Glomerular visceral epithelial cell (primary cell): ENCODE measurements at regions not wholly inside any gene's neighbourhood (a gene's known extent, or its start where the extent isn't known, plus 50 kb on each side); places are given as distances from the start of the nearest gene placed in this dataset.
A peak's percentile ranks its signal among the peaks of the same experiment; 100 is the strongest.
"Not testable (repeated sequence)": the region's sequence is repeated elsewhere in the genome, so short reads cannot be mapped to it uniquely, and the experiment has no call there.

Source experiments
- DNase-seq: peaks from one replicate; pipeline ENCODE4 v3.0.0-alpha.2; 2016; ENCODE audit errors: extremely low spot score

- no peak for DNase-seq
These were observed 473.2 kb upstream of the CHRM3 start for GRCh38 chr1:238913210-238913609.

GRCh38 chr1:238912148-238912547 is 474.2 kb upstream of the CHRM3 start:
- DNase-seq, result no peak

- DNase-seq, result not testable (repeated sequence)
These were observed 483.6 kb upstream of the CHRM3 start for GRCh38 chr1:238902752-238903151.

- DNase-seq, result no peak
These were observed 486.0 kb upstream of the CHRM3 start for GRCh38 chr1:238900334-238900865.

- DNase-seq, result peak; percentile 35
These were observed 487.5 kb upstream of the CHRM3 start for GRCh38 chr1:238898856-238899255.

- peak; percentile 62 for DNase-seq
These were observed 490.5 kb upstream of the CHRM3 start for GRCh38 chr1:238895911-238896310.

- DNase-seq, result peak; percentile 34
These were observed 493.8 kb upstream of the CHRM3 start for GRCh38 chr1:238892612-238893011.

- no peak for DNase-seq
These were observed 524.9 kb upstream of the CHRM3 start for GRCh38 chr1:238861342-238862066.

- DNase-seq, result no peak
These were observed 552.4 kb upstream of the CHRM3 start for GRCh38 chr1:238833919-238834318.

GRCh38 chr1:238832106-238832505 is 554.3 kb upstream of the CHRM3 start:
- no peak for DNase-seq

- DNase-seq, result no peak
These were observed 556.2 kb upstream of the CHRM3 start for GRCh38 chr1:238830036-238830611.

- no peak for DNase-seq
These were observed 559.5 kb upstream of the CHRM3 start for GRCh38 chr1:238826891-238827290.

- no peak for DNase-seq
These were observed 563.0 kb upstream of the CHRM3 start for GRCh38 chr1:238823416-238823815.

- no peak for DNase-seq
These were observed 575.0 kb upstream of the CHRM3 start for GRCh38 chr1:238811211-238811879.

- no peak for DNase-seq
These were observed 595.5 kb upstream of the CHRM3 start for GRCh38 chr1:238790882-238791281.

GRCh38 chr1:238789916-238790667 is 596.3 kb upstream of the CHRM3 start:
- DNase-seq, result no peak

- DNase-seq, result no peak
These were observed 598.9 kb upstream of the CHRM3 start for GRCh38 chr1:238787471-238787870.

GRCh38 chr1:238783633-238784032 is 602.7 kb upstream of the CHRM3 start:
- no peak for DNase-seq

GRCh38 chr1:238779716-238780115 is 606.7 kb upstream of the CHRM3 start:
- peak; percentile 54 for DNase-seq

- DNase-seq, result no peak
These were observed 608.3 kb upstream of the CHRM3 start for GRCh38 chr1:238778113-238778512.

GRCh38 chr1:238777551-238777950 is 608.8 kb upstream of the CHRM3 start:
- no peak for DNase-seq

- DNase-seq, result no peak
These were observed 610.2 kb upstream of the CHRM3 start for GRCh38 chr1:238776126-238776525.
